Hepatocyte (in vitro differentiated cells): ENCODE measurements at regions not wholly inside any gene's neighbourhood (a gene's known extent, or its start where the extent isn't known, plus 50 kb on each side); places are given as distances from the start of the nearest gene placed in this dataset.

Experiments
- CTCF ChIP-seq: fragments of 200-600 bp; sonication (generic); IDR thresholded peaks from 2 replicates; pipeline ENCODE4 v1.5.1; 2016; ENCODE audit warnings: antibody characterized with exemption, mild to moderate bottlenecking; ENCODE audit not compliant: poor library complexity
- EZH2 ChIP-seq: fragments of 200-600 bp; sonication (generic); IDR thresholded peaks from 2 replicates; pipeline ENCODE4 v1.6.1; 2016; ENCODE audit warnings: antibody characterized with exemption, mild to moderate bottlenecking, borderline replicate concordance
- EZH2phosphoT487 ChIP-seq: fragments of 200-600 bp; sonication (generic); IDR thresholded peaks from one replicate; pipeline ENCODE4 v1.6.1; 2018; ENCODE audit warnings: antibody characterized with exemption, mild to moderate bottlenecking, low read depth, moderate library complexity; ENCODE audit not compliant: unreplicated experiment, severe bottlenecking

- TF ChIP-seq CTCF (no peak), EZH2phosphoT487 (no peak), EZH2 (no peak)
Measured at GRCh38 chr2:64789466-64790320, 136.0 kb upstream of the SERTAD2 start.
